ENCODE measurements at regions not wholly inside any gene's neighbourhood (a gene's known extent, or its start where the extent isn't known, plus 50 kb on each side); places are given as distances from the start of the nearest gene placed in this dataset.
A peak's percentile ranks its signal among the peaks of the same experiment; 100 is the strongest.

DNA sequence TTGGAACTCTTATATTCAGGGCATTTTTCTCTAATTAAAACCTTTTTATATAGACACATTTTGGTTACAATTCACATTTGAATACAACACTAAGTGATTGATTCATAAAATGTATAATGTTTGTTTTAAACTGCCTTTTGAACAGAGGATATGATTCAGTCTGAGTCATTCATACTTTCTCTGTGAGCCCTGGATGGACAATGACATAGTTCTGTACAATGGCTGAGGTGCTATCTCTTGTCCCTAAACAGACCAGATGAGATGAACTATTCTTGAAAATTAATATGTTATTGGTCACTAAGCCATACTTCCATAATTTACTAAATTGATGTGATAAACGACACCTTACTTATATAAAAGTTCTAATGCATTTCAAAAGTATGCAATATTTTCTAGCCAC, 199.7 kb upstream of the ATXN7L3B start:
- H3K36me3 Mint-ChIP-seq (ENCODE audit: insufficient read depth, unreplicated experiment) = no peaks in the 10 kb centered on the region
- ChIA-PET POLR2A (no interaction called here), CTCF (no interaction called here)
- BruUV-seq (replicated peaks) = no TSS peak
- no peaks in the 10 kb centered on the region for H3K9me3 Mint-ChIP-seq (ENCODE audit: unreplicated experiment)
- intact Hi-C loops (cut with micrococcal nuclease) = no loop called here
- TF ChIP-seq, protein P1, sequence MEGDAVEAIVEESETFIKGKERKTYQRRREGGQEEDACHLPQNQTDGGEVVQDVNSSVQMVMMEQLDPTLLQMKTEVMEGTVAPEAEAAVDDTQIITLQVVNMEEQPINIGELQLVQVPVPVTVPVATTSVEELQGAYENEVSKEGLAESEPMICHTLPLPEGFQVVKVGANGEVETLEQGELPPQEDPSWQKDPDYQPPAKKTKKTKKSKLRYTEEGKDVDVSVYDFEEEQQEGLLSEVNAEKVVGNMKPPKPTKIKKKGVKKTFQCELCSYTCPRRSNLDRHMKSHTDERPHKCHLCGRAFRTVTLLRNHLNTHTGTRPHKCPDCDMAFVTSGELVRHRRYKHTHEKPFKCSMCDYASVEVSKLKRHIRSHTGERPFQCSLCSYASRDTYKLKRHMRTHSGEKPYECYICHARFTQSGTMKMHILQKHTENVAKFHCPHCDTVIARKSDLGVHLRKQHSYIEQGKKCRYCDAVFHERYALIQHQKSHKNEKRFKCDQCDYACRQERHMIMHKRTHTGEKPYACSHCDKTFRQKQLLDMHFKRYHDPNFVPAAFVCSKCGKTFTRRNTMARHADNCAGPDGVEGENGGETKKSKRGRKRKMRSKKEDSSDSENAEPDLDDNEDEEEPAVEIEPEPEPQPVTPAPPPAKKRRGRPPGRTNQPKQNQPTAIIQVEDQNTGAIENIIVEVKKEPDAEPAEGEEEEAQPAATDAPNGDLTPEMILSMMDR (IDR thresholded peaks at IDR 0.05; ENCODE audit: unreplicated experiment) = no peak
- H3K27me3 Mint-ChIP-seq (ENCODE audit: insufficient read depth, unreplicated experiment) = no peaks in the 10 kb centered on the region
- no peak overlapping the region for H3K27ac Mint-ChIP-seq (ENCODE audit: low read depth, unreplicated experiment)
- peaks cover 7% of the 10 kb centered on the region for H3K4me1 Mint-ChIP-seq (ENCODE audit: insufficient read depth, unreplicated experiment)
- peak; percentile 67 for DNase-seq (ENCODE audit: unreplicated experiment)
- H3K4me3 Mint-ChIP-seq (ENCODE audit: unreplicated experiment) = no peak overlapping the region

DNA sequence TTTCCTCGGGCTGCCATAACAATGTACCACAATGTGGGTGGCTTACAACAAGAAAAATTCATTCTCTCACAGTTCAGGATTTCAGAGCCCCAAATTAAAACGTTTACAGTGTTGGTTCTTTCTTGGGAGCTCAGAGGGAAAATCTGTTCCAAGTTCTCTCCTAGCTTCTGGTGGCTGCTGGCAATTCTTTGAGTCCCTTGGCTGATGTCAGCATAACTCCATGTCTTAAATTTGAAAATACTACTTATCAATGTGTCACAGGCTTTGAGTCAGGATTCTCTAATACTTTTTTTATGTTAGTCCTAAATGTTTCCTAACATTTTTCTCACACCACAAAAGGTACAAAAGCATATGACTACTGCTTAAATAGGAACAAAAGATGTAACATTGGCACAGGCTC, 198.4 kb upstream of the ATXN7L3B start:
- intact Hi-C loops (cut with micrococcal nuclease) = no loop called here
- ChIA-PET CTCF (no interaction called here), POLR2A (interaction anchor here (0.7 kb wide), 1 partner anchor 1690 kb away, joined by 3 read pairs; no protein-coding TSS in a partner anchor)
- H3K4me3 Mint-ChIP-seq (ENCODE audit: unreplicated experiment) = no peak overlapping the region
- TF ChIP-seq, protein P1 (IDR thresholded peaks at IDR 0.05; ENCODE audit: unreplicated experiment) = no peak
- no peaks in the 10 kb centered on the region for H3K9me3 Mint-ChIP-seq (ENCODE audit: unreplicated experiment)
- no TSS peak for BruUV-seq (replicated peaks)
- peak overlapping the region; percentile 20 for H3K27ac Mint-ChIP-seq (ENCODE audit: low read depth, unreplicated experiment)
- DNase-seq (ENCODE audit: unreplicated experiment) = no peak
- peaks cover 7% of the 10 kb centered on the region for H3K4me1 Mint-ChIP-seq (ENCODE audit: insufficient read depth, unreplicated experiment)
- H3K27me3 Mint-ChIP-seq (ENCODE audit: insufficient read depth, unreplicated experiment) = no peaks in the 10 kb centered on the region
- H3K36me3 Mint-ChIP-seq (ENCODE audit: insufficient read depth, unreplicated experiment) = no peaks in the 10 kb centered on the region

DNA sequence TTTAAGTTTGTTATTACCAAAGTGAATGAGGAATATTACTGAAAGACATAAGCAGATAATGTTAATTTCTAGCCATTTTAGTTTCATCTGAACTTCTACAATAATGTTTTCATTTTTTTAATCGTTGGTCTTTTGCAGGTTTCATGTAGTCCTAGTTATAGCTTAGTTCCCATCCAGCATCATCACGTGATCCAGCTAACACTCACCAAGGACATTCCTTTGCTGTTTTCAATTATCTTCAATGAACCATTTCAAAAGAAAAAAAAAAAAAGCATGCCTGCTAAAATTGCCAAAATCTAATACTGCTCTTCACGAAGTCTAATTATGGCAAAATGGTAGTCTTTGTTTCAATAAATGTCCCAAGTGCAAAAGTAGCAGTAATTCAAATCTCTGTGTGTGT, 187.7 kb upstream of the ATXN7L3B start:
- ChIA-PET CTCF (interaction anchor here (1.4 kb wide), 1 partner anchor 26 kb away, joined by 3 read pairs; no protein-coding TSS in a partner anchor), POLR2A (no interaction called here)
- no peaks in the 10 kb centered on the region for H3K36me3 Mint-ChIP-seq (ENCODE audit: insufficient read depth, unreplicated experiment)
- H3K9me3 Mint-ChIP-seq (ENCODE audit: unreplicated experiment) = peaks cover 7% of the 10 kb centered on the region
- no peaks in the 10 kb centered on the region for H3K4me1 Mint-ChIP-seq (ENCODE audit: insufficient read depth, unreplicated experiment)
- no peak for DNase-seq (ENCODE audit: unreplicated experiment)
- H3K27me3 Mint-ChIP-seq (ENCODE audit: insufficient read depth, unreplicated experiment) = no peaks in the 10 kb centered on the region
- H3K27ac Mint-ChIP-seq (ENCODE audit: low read depth, unreplicated experiment) = no peak overlapping the region
- intact Hi-C loops (cut with micrococcal nuclease) = no loop called here
- H3K4me3 Mint-ChIP-seq (ENCODE audit: unreplicated experiment) = no peak overlapping the region
- BruUV-seq (replicated peaks) = no TSS peak
- TF ChIP-seq, protein P1 (IDR thresholded peaks at IDR 0.05; ENCODE audit: unreplicated experiment) = no peak

DNA sequence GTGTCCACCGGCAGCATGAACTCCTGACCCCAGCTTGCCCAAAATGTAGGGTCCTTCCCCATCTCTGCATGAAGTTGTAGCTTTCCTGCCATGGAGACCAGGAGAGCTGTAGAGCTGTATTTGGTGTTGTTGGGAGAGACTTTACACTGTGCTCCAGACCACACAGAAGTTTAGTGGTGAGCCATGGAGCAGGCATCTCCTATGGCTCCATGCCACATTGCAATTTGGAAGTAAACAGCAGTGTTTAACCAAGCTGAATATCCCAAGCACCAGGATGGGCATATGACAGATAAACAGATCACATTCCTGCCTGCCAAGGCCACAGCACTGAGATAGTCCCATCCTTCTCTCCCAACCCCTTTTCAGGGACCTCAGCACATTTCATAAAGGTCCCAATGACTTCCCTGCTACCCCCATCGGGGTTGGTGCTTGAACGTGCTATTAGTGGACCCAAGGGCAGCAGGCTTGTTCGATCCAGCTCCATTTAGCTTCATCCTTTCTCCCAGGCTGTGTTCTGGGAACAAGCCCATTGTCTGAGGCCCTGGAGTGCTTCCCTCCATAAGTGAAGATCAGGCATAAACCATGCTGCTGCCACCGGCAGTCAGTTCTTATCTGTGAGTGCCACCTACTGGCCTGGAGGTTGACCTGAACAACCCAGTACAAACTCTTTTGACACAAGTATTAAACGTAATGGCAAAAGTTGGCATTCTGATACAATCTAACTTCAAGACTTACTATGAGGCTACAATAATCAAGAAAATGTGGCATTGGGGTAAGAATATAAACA, 172.3 kb upstream of the ATXN7L3B start:
- peaks cover 5% of the 10 kb centered on the region for H3K4me1 Mint-ChIP-seq (ENCODE audit: insufficient read depth, unreplicated experiment)
- DNase-seq (ENCODE audit: unreplicated experiment) = peak; percentile 50
- H3K9me3 Mint-ChIP-seq (ENCODE audit: unreplicated experiment) = no peaks in the 10 kb centered on the region
- TF ChIP-seq, protein P1 (IDR thresholded peaks at IDR 0.05; ENCODE audit: unreplicated experiment) = no peak
- H3K4me3 Mint-ChIP-seq (ENCODE audit: unreplicated experiment) = no peak overlapping the region
- intact Hi-C loops (cut with micrococcal nuclease) = loop anchor here (1.0 kb wide), 2 partner anchors 343 to 430 kb away; no protein-coding TSS in a partner anchor
- H3K27ac Mint-ChIP-seq (ENCODE audit: low read depth, unreplicated experiment) = no peak overlapping the region
- ChIA-PET CTCF (interaction anchor here (0.6 to 1.4 kb wide), 6 partner anchors 16 to 1071 kb away, joined by 3 to 4 read pairs (median 4); no protein-coding TSS in a partner anchor), POLR2A (no interaction called here)
- BruUV-seq (replicated peaks) = no TSS peak
- no peaks in the 10 kb centered on the region for H3K27me3 Mint-ChIP-seq (ENCODE audit: insufficient read depth, unreplicated experiment)
- H3K36me3 Mint-ChIP-seq (ENCODE audit: insufficient read depth, unreplicated experiment) = no peaks in the 10 kb centered on the region
